Cardiac fibroblast (primary cell): ENCODE measurements at regions not wholly inside any gene's neighbourhood (a gene's known extent, or its start where the extent isn't known, plus 50 kb on each side); places are given as distances from the start of the nearest gene placed in this dataset.

ENCODE experiments used
- DNase-seq, 2 donors: peaks; one replicate each; pipeline versions ENCODE4 v3.0.0 to v3.0.0-alpha.2; 2010; ENCODE audit warnings: low read depth in 2 of 2
- H3K4me3 ChIP-seq, 2 donors: replicated peaks in 1 of 2; 1 replicate in 1 of 2; 2 replicates in 1 of 2; pipeline ENCODE4 v1.5.1; 2011; ENCODE audit warnings: low read depth in 2 of 2, low read length in 2 of 2, mild to moderate bottlenecking in 2 of 2, moderate library complexity in 1 of 2
- TF ChIP-seq, protein P1 (sequence below): IDR thresholded peaks from one replicate; pipeline ENCODE4 v1.5.1; 2011; ENCODE audit warnings: low read depth, mild to moderate bottlenecking, low read length, inconsistent platforms

DNA sequence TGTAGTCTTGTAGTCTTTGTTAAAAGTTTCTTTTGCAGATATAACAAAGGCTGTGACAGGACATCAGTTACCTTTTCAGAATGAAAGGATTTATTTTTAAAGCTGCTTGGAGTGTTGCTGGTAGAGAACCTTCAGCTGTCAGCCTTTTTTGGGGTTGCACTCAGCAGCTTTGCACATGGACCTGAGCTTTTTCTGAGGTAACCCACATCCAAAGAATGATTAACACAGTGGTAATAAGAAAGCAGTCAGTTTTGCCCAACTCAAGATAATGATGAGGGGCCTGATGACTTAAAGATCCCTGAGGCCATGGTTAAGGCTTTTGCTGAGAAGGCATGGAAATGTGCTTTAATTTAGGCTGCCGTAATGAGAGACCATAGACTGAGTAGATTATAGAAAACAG is 1042.7 kb downstream of the PLOD2 start:
- no peak overlapping the region for H3K4me3 ChIP-seq
- TF ChIP-seq, protein P1, sequence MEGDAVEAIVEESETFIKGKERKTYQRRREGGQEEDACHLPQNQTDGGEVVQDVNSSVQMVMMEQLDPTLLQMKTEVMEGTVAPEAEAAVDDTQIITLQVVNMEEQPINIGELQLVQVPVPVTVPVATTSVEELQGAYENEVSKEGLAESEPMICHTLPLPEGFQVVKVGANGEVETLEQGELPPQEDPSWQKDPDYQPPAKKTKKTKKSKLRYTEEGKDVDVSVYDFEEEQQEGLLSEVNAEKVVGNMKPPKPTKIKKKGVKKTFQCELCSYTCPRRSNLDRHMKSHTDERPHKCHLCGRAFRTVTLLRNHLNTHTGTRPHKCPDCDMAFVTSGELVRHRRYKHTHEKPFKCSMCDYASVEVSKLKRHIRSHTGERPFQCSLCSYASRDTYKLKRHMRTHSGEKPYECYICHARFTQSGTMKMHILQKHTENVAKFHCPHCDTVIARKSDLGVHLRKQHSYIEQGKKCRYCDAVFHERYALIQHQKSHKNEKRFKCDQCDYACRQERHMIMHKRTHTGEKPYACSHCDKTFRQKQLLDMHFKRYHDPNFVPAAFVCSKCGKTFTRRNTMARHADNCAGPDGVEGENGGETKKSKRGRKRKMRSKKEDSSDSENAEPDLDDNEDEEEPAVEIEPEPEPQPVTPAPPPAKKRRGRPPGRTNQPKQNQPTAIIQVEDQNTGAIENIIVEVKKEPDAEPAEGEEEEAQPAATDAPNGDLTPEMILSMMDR: no peak
- DNase-seq: no peak

DNA sequence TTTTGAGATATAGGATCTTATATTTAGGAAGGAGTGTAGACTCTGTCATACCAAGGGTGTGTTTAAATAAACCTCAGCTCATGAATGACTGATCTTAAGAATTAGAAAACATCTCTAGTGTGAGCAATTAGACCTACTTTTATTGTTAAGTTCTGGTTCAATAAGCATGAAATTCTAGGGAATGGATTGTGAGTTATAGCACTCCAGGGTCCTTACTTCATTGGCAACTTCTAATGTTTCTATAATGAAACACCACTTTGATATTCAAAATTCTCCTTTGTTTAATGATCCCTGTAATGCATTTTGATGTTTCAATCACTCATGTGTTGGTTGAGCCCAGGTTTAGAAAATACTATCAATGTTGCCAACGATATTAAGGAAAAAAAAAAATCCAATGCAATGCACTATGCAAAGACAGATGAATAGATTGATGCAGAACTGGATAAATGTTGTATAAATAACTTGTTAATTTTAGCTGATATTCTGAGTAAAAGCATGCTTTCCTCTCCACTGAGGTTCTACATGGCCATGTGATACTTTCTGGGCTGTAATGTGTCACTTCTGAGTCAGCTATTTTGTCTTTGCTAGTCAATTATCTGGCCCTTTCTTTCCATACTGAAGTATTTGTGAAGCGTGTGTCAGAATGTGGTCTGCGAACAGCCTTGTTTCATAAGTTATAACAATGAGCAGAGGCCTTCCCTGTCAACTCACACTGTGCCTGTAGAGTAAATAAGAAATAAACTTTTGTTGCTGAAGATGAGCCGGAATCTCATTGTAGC is 1035.9 kb downstream of the PLOD2 start:
- TF ChIP-seq, protein P1: no peak
- DNase-seq: peak in 1 of 2 donors; percentile 2
- no peak overlapping the region for H3K4me3 ChIP-seq

DNA sequence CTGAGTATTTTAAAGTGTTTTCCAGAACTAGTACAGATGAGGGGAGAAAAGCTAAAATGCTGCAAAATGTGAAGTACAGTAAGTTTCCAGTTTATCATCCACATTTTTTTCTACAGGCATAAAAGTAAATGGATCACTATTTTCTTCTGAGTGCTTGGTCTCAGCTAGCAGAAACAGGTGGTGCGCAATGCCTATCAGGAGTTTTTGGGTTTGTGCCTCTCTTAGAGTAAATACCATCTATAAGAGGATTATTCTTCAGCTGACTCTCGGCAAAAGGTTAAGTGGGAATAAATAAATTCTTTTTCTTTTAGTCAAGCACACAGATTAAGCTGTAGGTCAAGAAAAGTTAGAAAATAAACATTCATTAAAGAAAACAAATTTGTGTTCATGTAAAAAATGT is 1027.7 kb downstream of the PLOD2 start:
- TF ChIP-seq, protein P1: no peak
- DNase-seq: no peak
- no peak overlapping the region for H3K4me3 ChIP-seq

DNA sequence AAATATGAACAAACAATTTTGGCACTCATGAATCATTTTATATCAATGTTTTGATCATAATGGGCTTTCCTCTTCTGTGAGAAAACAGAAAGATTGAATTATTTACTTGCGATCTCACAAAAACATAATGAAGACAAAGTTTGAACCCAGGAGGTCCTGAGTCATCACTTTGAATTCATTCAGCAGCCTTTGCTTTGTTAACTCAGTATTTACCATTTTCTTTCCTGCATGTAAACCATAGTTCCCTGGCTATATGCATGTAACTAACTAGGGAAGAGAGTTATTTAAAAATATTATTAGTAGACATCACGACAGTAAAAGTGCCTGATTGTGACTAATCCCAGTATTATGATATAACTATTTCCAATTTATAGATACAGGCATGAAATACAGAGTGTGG is 1026.2 kb downstream of the PLOD2 start:
- no peak for DNase-seq
- H3K4me3 ChIP-seq: no peak overlapping the region
- TF ChIP-seq, protein P1: no peak

DNA sequence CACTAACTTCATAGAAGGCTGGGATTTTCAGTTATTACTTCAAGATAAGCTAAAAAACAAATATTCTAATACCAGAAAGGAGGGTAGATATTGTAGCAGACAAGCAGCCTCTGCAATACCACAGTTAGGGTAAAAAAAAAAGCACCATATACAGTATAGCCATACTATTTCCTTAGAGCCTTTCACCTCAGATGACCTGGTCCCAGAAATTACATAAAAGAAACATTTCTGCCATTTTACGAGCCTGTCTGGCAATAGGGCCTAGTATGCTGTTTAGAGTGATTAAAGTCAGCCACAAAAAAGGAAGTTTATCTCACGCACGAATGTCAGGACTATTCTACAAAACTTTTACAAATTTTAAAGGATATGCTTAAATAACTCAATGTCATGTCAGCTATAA is 1016.6 kb downstream of the PLOD2 start:
- TF ChIP-seq, protein P1: no peak
- H3K4me3 ChIP-seq: no peak overlapping the region
- DNase-seq: no peak

DNA sequence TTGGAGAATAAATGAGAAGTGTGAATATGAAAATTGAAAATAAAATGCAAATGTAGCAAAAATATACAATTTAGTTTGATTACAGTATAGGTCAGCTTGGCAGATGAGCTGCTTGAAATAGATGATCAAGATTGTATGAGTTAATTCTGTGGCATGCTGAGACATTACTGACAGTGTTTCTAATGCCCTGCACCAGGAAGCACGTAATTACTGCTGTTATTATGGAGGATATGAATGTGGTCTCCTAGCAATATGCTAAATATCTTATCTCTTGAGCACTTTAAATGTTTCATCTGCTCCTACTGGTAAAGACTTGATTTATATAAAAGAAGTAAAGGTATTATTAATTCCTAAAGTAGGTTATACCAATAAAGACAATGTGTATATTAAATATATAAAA is 1015.5 kb downstream of the PLOD2 start:
- no peak overlapping the region for H3K4me3 ChIP-seq
- no peak for DNase-seq
- TF ChIP-seq, protein P1: no peak

DNA sequence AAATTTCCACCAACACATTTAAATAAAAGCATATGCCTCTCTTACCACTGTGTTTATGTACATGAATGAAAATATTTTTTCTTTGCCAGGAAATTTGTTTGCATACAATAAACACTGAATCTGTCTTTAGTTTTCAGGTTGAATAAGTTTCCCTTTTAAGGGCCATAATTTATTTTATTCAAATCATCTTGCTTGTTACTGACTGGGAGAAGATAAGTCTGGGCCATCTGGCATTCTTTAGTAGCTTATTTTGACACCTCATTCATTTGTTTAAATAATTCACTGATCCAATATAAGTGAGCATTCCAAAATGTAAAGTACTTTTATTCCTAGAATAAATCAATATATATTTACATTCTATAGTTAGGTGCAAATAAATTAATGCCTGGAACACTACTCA is 1001.3 kb downstream of the PLOD2 start:
- no peak overlapping the region for H3K4me3 ChIP-seq
- TF ChIP-seq, protein P1: no peak
- no peak for DNase-seq
